ENCODE measurements at regions not wholly inside any gene's neighbourhood (a gene's known extent, or its start where the extent isn't known, plus 50 kb on each side); places are given as distances from the start of the nearest gene placed in this dataset.

DNA sequence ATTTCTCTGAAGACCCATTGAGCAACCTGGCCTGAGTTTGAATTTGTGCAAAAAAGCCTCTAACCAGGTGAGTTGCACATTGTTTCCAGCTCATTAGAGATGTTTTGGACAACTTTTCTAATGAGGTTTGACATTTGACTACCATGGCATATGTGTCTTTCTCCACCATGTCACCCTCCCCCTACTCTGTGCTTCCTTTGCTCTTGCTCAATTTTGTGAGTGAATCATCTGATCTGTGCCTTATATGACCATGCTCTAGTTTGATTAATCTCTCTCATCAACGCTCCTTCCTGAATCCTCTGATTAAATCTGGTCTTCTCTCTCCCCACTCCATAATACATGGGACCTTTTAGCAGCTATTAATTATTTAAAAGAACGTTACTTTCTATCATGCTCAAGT lies 144.8 kb upstream of the SAMSN1 start:
- DNase-seq (ENCODE audit: low read depth, low spot score): no peak
- Histone ChIP-seq H3K36me3 (ENCODE audit: insufficient read depth, insufficient read length, low read length) (no peaks in the 10 kb centered on the region), H3K4me3 (ENCODE audit: insufficient read length, low read depth) (no peak overlapping the region), H3K27me3 (ENCODE audit: insufficient read depth, insufficient read length) (no peaks in the 10 kb centered on the region), H3K9me3 (ENCODE audit: insufficient read depth, low read length) (peaks cover 8% of the 10 kb centered on the region; the same call in 1 of the 2 replicates), H3K9ac (ENCODE audit: insufficient read length, low read depth) (no peak overlapping the region), H3K4me1 (ENCODE audit: insufficient read depth, insufficient read length) (no peaks in the 10 kb centered on the region)
- TF ChIP-seq YY1 (IDR thresholded peaks at IDR 0.05; ENCODE audit: insufficient read depth, insufficient read length): no peak
- no peak for TF ChIP-seq ZNF274 (IDR thresholded peaks at IDR 0.05; ENCODE audit: low read depth, low read length)
- TF ChIP-seq SUZ12 (IDR thresholded peaks at IDR 0.05; ENCODE audit: extremely low read depth, insufficient read depth, insufficient read length): no peak

DNA sequence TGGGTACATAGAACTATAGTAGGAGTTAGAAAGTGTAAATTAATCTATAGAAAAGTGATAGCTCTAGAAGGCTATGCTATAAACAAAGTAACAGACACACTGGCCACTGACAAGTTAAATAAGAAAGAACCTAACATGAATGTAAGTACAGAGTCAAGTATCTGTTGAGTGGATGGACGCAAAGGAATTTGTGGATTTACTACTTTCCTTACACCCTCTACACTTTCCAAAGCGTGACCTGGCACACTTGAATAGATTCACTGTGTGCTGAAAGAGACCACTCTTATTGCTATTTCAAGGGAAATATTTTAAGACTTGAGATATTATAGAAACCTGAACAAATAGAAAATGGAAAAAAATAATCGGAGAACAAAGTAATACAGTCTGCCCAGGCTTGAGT lies 142.8 kb upstream of the SAMSN1 start:
- Histone ChIP-seq H3K4me1 (ENCODE audit: insufficient read depth, insufficient read length) (no peaks in the 10 kb centered on the region), H3K36me3 (ENCODE audit: insufficient read depth, insufficient read length, low read length) (no peaks in the 10 kb centered on the region), H3K4me3 (ENCODE audit: insufficient read length, low read depth) (no peak overlapping the region), H3K9ac (ENCODE audit: insufficient read length, low read depth) (no peak overlapping the region), H3K27me3 (ENCODE audit: insufficient read depth, insufficient read length) (no peaks in the 10 kb centered on the region), H3K9me3 (ENCODE audit: insufficient read depth, low read length) (peaks cover 8% of the 10 kb centered on the region; the same call in 1 of the 2 replicates)
- DNase-seq (ENCODE audit: low read depth, low spot score): no peak
- TF ChIP-seq SUZ12 (IDR thresholded peaks at IDR 0.05; ENCODE audit: extremely low read depth, insufficient read depth, insufficient read length) (no peak), ZNF274 (IDR thresholded peaks at IDR 0.05; ENCODE audit: low read depth, low read length) (no peak), YY1 (IDR thresholded peaks at IDR 0.05; ENCODE audit: insufficient read depth, insufficient read length) (no peak)

DNA sequence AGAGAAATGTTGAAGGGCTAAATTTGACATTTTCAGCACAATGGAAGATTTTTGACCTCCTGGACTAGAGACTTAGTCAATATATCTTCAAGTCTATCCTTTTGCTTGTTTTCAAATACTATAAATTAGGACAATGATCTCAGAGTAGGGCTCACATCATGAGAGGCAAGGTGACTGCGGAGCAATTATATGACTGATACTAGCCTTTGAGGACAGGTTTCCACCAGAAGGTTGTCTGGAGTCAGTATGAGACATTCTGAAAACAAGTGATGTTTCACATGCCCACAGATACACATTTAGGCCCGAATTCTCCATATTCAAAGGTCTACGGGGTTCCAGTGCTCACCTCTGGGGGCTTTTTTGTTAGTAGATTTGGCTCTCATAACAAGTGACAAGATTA lies 142.3 kb upstream of the SAMSN1 start:
- H3K9me3 ChIP-seq (ENCODE audit: insufficient read depth, low read length): peaks cover 8% of the 10 kb centered on the region; the same call in 1 of the 2 replicates
- TF ChIP-seq SUZ12 (IDR thresholded peaks at IDR 0.05; ENCODE audit: extremely low read depth, insufficient read depth, insufficient read length): no peak
- TF ChIP-seq ZNF274 (IDR thresholded peaks at IDR 0.05; ENCODE audit: low read depth, low read length): no peak
- no peak for TF ChIP-seq YY1 (IDR thresholded peaks at IDR 0.05; ENCODE audit: insufficient read depth, insufficient read length)
- H3K4me3 ChIP-seq (ENCODE audit: insufficient read length, low read depth): no peak overlapping the region
- H3K36me3 ChIP-seq (ENCODE audit: insufficient read depth, insufficient read length, low read length): no peaks in the 10 kb centered on the region
- H3K9ac ChIP-seq (ENCODE audit: insufficient read length, low read depth): no peak overlapping the region
- no peaks in the 10 kb centered on the region for H3K4me1 ChIP-seq (ENCODE audit: insufficient read depth, insufficient read length)
- H3K27me3 ChIP-seq (ENCODE audit: insufficient read depth, insufficient read length): no peaks in the 10 kb centered on the region
- no peak for DNase-seq (ENCODE audit: low read depth, low spot score)

DNA sequence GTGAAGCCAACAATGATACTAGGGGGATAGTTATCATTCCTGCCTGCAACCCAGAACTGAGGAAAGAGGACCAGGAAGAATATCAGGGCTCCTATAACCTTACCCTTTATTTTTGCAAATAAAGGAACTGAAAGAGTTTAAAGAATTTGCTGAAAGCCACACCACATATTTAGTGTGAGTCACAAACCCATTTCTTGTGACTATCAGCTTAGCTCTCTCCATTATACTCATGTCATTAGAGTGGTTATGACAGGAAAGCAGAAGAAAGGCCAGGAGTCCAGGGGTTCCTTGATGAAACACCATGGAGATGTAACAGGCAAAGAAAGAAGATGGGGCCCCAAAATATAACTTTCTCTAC lies 141.1 kb upstream of the SAMSN1 start:
- H3K9me3 ChIP-seq (ENCODE audit: insufficient read depth, low read length): peaks cover 8% of the 10 kb centered on the region; the same call in 1 of the 2 replicates
- H3K36me3 ChIP-seq (ENCODE audit: insufficient read depth, insufficient read length, low read length): no peaks in the 10 kb centered on the region
- no peaks in the 10 kb centered on the region for H3K27me3 ChIP-seq (ENCODE audit: insufficient read depth, insufficient read length)
- no peak for DNase-seq (ENCODE audit: low read depth, low spot score)
- H3K4me1 ChIP-seq (ENCODE audit: insufficient read depth, insufficient read length): no peaks in the 10 kb centered on the region
- H3K9ac ChIP-seq (ENCODE audit: insufficient read length, low read depth): no peak overlapping the region
- TF ChIP-seq YY1 (IDR thresholded peaks at IDR 0.05; ENCODE audit: insufficient read depth, insufficient read length): no peak
- TF ChIP-seq ZNF274 (IDR thresholded peaks at IDR 0.05; ENCODE audit: low read depth, low read length): no peak
- TF ChIP-seq SUZ12 (IDR thresholded peaks at IDR 0.05; ENCODE audit: extremely low read depth, insufficient read depth, insufficient read length): no peak
- no peak overlapping the region for H3K4me3 ChIP-seq (ENCODE audit: insufficient read length, low read depth)

DNA sequence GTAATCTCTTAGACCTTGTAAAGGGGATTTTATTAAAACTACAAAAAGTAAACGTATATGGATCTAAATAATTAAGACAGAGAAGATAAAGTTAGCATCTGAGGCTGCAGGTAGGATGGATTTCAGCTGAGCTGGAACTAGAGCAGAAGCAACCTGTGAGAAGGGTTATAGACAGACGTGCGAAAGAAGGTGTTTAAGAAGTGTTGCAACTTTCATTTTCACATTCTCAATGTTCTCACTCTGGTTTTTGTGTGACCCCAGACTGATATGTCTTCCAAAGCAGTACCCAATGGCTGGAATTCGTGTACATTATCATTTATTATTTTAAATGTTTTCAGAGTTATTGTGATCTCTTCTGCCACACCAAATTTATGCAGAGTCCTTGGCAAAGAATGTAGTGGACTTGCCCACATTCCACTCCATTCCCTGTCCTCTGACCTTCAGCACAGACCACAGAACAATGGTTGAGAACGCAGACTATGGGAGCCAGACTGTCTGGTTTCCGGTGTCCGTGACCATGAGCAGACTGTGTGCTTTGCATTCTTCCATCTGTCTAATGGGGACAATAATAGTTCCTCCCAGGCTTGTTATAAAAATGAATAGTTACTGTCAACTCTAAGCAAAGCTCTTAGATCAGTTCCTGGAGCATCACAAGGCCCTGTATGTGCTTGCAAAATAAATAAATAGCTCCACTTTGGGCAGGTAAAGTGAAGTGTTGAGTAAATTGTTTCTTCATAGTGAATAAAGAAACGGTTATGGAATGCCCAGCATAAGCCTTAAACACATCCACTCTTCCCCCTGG lies 140.6 kb upstream of the SAMSN1 start:
- no peak overlapping the region for H3K9ac ChIP-seq (ENCODE audit: insufficient read length, low read depth)
- DNase-seq (ENCODE audit: low read depth, low spot score): no peak
- peaks cover 8% of the 10 kb centered on the region; the same call in 1 of the 2 replicates for H3K9me3 ChIP-seq (ENCODE audit: insufficient read depth, low read length)
- H3K4me1 ChIP-seq (ENCODE audit: insufficient read depth, insufficient read length): no peaks in the 10 kb centered on the region
- no peak for TF ChIP-seq YY1 (IDR thresholded peaks at IDR 0.05; ENCODE audit: insufficient read depth, insufficient read length)
- no peak for TF ChIP-seq SUZ12 (IDR thresholded peaks at IDR 0.05; ENCODE audit: extremely low read depth, insufficient read depth, insufficient read length)
- no peak for TF ChIP-seq ZNF274 (IDR thresholded peaks at IDR 0.05; ENCODE audit: low read depth, low read length)
- no peaks in the 10 kb centered on the region for H3K27me3 ChIP-seq (ENCODE audit: insufficient read depth, insufficient read length)
- no peaks in the 10 kb centered on the region for H3K36me3 ChIP-seq (ENCODE audit: insufficient read depth, insufficient read length, low read length)
- H3K4me3 ChIP-seq (ENCODE audit: insufficient read length, low read depth): no peak overlapping the region

DNA sequence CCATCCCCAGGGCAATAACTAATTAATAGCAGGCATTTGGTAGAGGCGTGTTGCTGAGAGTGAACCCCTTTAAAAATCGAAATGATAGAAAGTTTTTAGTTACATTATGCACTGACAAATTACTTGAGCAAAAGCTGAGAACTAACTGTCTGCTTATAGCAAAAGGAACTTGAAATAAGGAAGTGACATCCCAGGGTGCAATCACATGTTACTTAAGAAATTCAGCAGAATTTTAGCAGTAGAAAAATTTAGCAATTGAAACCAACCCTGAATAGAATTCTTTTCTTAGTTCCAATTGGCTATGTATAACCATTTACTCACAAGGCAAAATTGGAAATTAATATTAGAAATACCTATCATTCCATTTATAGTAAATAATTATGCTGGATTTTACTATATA lies 139.5 kb upstream of the SAMSN1 start:
- DNase-seq (ENCODE audit: low read depth, low spot score): no peak
- H3K4me1 ChIP-seq (ENCODE audit: insufficient read depth, insufficient read length): no peaks in the 10 kb centered on the region
- H3K36me3 ChIP-seq (ENCODE audit: insufficient read depth, insufficient read length, low read length): no peaks in the 10 kb centered on the region
- no peak overlapping the region for H3K4me3 ChIP-seq (ENCODE audit: insufficient read length, low read depth)
- H3K27me3 ChIP-seq (ENCODE audit: insufficient read depth, insufficient read length): no peaks in the 10 kb centered on the region
- H3K9ac ChIP-seq (ENCODE audit: insufficient read length, low read depth): no peak overlapping the region
- TF ChIP-seq YY1 (IDR thresholded peaks at IDR 0.05; ENCODE audit: insufficient read depth, insufficient read length) (no peak), SUZ12 (IDR thresholded peaks at IDR 0.05; ENCODE audit: extremely low read depth, insufficient read depth, insufficient read length) (no peak), ZNF274 (IDR thresholded peaks at IDR 0.05; ENCODE audit: low read depth, low read length) (no peak)
- H3K9me3 ChIP-seq (ENCODE audit: insufficient read depth, low read length): peaks cover 8% of the 10 kb centered on the region; the same call in 1 of the 2 replicates

DNA sequence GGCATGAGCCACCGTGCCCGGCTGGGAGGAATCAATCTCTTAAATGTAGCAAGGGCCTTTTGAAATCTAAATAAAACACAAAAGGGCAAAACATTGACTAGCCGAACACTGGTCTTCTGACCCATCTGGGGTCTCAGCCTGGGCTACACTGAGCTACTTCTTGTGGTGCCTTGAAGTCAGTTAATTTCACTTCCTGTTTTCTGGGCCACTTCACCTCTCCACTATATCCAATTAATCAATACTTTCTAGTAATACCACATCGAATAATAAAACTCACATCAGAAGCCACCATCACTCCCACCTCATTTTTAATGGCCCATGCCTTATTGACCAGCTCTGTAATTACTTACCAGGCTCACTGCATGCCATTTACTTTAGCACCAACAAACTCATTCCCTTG lies 138.0 kb upstream of the SAMSN1 start:
- no peak overlapping the region for H3K9ac ChIP-seq (ENCODE audit: insufficient read length, low read depth)
- H3K9me3 ChIP-seq (ENCODE audit: insufficient read depth, low read length): 0 out of 2 replicates have a peak, but pooled peaks cover 3% of the 10 kb centered on the region
- no peaks in the 10 kb centered on the region for H3K4me1 ChIP-seq (ENCODE audit: insufficient read depth, insufficient read length)
- TF ChIP-seq SUZ12 (IDR thresholded peaks at IDR 0.05; ENCODE audit: extremely low read depth, insufficient read depth, insufficient read length) (no peak), YY1 (IDR thresholded peaks at IDR 0.05; ENCODE audit: insufficient read depth, insufficient read length) (no peak), ZNF274 (IDR thresholded peaks at IDR 0.05; ENCODE audit: low read depth, low read length) (no peak)
- H3K36me3 ChIP-seq (ENCODE audit: insufficient read depth, insufficient read length, low read length): no peaks in the 10 kb centered on the region
- DNase-seq (ENCODE audit: low read depth, low spot score): no peak
- no peak overlapping the region for H3K4me3 ChIP-seq (ENCODE audit: insufficient read length, low read depth)
- H3K27me3 ChIP-seq (ENCODE audit: insufficient read depth, insufficient read length): no peaks in the 10 kb centered on the region
